OCI-LY7 (cell line): ENCODE measurements at regions not wholly inside any gene's neighbourhood (a gene's known extent, or its start where the extent isn't known, plus 50 kb on each side); places are given as distances from the start of the nearest gene placed in this dataset.

Source experiments
- BruUV-seq: library from RNA; stranded (reverse); fragments of 400-500 nt; replicated peaks from 2 replicates; lab custom pipeline; 2021; lab: Mats Ljungman, UMichigan
- CTCF ChIA-PET: fragments of 300-600 bp; sonication (Branson Sonifier 250); formaldehyde crosslinking; loops from one replicate; lab custom pipeline; 2022; ENCODE audit warnings: antibody characterized with exemption; ENCODE audit not compliant: unreplicated experiment; lab: Charles Lee
- POLR2A ChIA-PET: fragments of 300-600 bp; sonication (Branson Sonifier 250); formaldehyde crosslinking; loops from one replicate; lab custom pipeline; 2022; ENCODE audit warnings: antibody characterized with exemption; lab: Charles Lee
- DNase-seq: peaks from one replicate; pipeline ENCODE4 v3.0.0-alpha.2; 2015; ENCODE audit warnings: low spot score
- H2AFZ ChIP-seq: fragments of 200-600 bp; sonication (generic), shearing (Covaris generic); 2 replicates; pipeline ENCODE4 v1.6.1; 2014; ENCODE audit warnings: mild to moderate bottlenecking, antibody characterized with exemption, low read length, moderate library complexity
- H3K27ac ChIP-seq: fragments of 200-600 bp; sonication (generic); 2 replicates; pipeline ENCODE4 v1.5.1; 2014; ENCODE audit warnings: mixed run types, low read depth, mild to moderate bottlenecking, moderate library complexity, low read length, inconsistent platforms; ENCODE audit not compliant: poor library complexity, severe bottlenecking
- H3K36me3 ChIP-seq: fragments of 200-600 bp; sonication (generic); 2 replicates; pipeline ENCODE4 v1.6.1; 2014; ENCODE audit warnings: mild to moderate bottlenecking, antibody characterized with exemption, low read length, moderate library complexity, mixed read lengths; ENCODE audit not compliant: insufficient read depth
- H3K4me1 ChIP-seq: fragments of 200-600 bp; sonication (generic); 2 replicates; pipeline ENCODE4 v1.5.1; 2014; ENCODE audit warnings: mild to moderate bottlenecking, low read length; ENCODE audit not compliant: insufficient read depth, poor library complexity, severe bottlenecking
- H3K4me2 ChIP-seq: fragments of 200-600 bp; sonication (generic); 2 replicates; pipeline ENCODE4 v1.6.1; 2014; ENCODE audit warnings: mild to moderate bottlenecking, low read length
- H3K4me3 ChIP-seq: fragments of 200-600 bp; sonication (generic); 2 replicates; pipeline ENCODE4 v1.5.1; 2014; ENCODE audit warnings: mild to moderate bottlenecking, low read depth, low read length; ENCODE audit not compliant: poor library complexity, severe bottlenecking
- H3K79me2 ChIP-seq: fragments of 200-600 bp; sonication (generic); 2 replicates; pipeline ENCODE4 v1.6.1; 2016; ENCODE audit warnings: low read depth, mild to moderate bottlenecking, low read length, moderate library complexity, mixed read lengths; ENCODE audit not compliant: insufficient read depth
- H3K9me2 ChIP-seq: fragments of 200-600 bp; sonication (generic); 2 replicates; pipeline ENCODE4 v1.6.1; 2016; ENCODE audit warnings: mild to moderate bottlenecking, low read length, mixed read lengths; ENCODE audit not compliant: insufficient read depth
- H3K9me3 ChIP-seq: fragments of 200-600 bp; sonication (generic); 2 replicates; pipeline ENCODE4 v1.6.1; 2014; ENCODE audit warnings: mild to moderate bottlenecking, mixed run types, low read length, mixed read lengths
- H4K20me1 ChIP-seq: fragments of 200-600 bp; sonication (generic); 2 replicates; pipeline ENCODE4 v1.6.1; 2014; ENCODE audit warnings: mild to moderate bottlenecking, antibody characterized with exemption, low read length, moderate library complexity, mixed read lengths; ENCODE audit not compliant: insufficient read depth
- CTCF ChIP-seq: fragments of 200-600 bp; sonication (generic); conservative IDR thresholded peaks from 2 replicates; pipeline ENCODE4 v1.5.1; 2014; ENCODE audit warnings: mild to moderate bottlenecking, antibody characterized with exemption, low read length, moderate library complexity, mixed read lengths
- EZH2phosphoT487 ChIP-seq: fragments of 200-600 bp; sonication (generic); IDR thresholded peaks from 2 replicates; pipeline ENCODE4 v1.6.1; 2018; ENCODE audit warnings: low read depth, borderline replicate concordance, mild to moderate bottlenecking, mixed run types, antibody characterized with exemption, low read length, moderate library complexity, mixed read lengths
- intact Hi-C: fragments of 100-400 bp; cut with micrococcal nuclease; formaldehyde crosslinking; loops from one replicate; pipeline ENCODE4 v1.10.0; 2022; ENCODE audit not compliant: unreplicated experiment

GRCh38 chr5:2591777-2592453 is 159.6 kb downstream of the IRX2 start:
- no peaks in the 10 kb centered on the region for H3K4me1 ChIP-seq
- DNase-seq = no peak
- no TSS peak for BruUV-seq
- H3K79me2 ChIP-seq = no peaks in the 10 kb centered on the region
- H3K9me3 ChIP-seq = no peaks in the 10 kb centered on the region
- H4K20me1 ChIP-seq = no peaks in the 10 kb centered on the region
- ChIA-PET POLR2A (no interaction called here), CTCF (no interaction called here)
- H3K4me2 ChIP-seq = no peak overlapping the region
- H3K4me3 ChIP-seq = no peak overlapping the region
- H3K27ac ChIP-seq = no peak overlapping the region
- H3K36me3 ChIP-seq = no peaks in the 10 kb centered on the region
- no peak for TF ChIP-seq EZH2phosphoT487
- TF ChIP-seq CTCF = no peak
- H3K9me2 ChIP-seq = no peaks in the 10 kb centered on the region
- intact Hi-C loops = no loop called here
- H2AFZ ChIP-seq = no peak overlapping the region

GRCh38 chr5:2588850-2589501 is 162.5 kb downstream of the IRX2 start:
- Histone ChIP-seq H3K79me2 (no peaks in the 10 kb centered on the region), H3K36me3 (no peaks in the 10 kb centered on the region), H4K20me1 (no peaks in the 10 kb centered on the region), H3K4me1 (no peaks in the 10 kb centered on the region), H2AFZ (no peak overlapping the region), H3K4me2 (no peak overlapping the region), H3K27ac (no peak overlapping the region), H3K4me3 (no peak overlapping the region), H3K9me2 (no peaks in the 10 kb centered on the region), H3K9me3 (no peaks in the 10 kb centered on the region)
- POLR2A ChIA-PET = no interaction called here
- no peak for DNase-seq
- intact Hi-C loops = no loop called here
- TF ChIP-seq CTCF = no peak
- TF ChIP-seq EZH2phosphoT487 = no peak
- CTCF ChIA-PET = interaction anchor here (0.6 kb wide), 1 partner anchor 138 kb away, joined by 3 read pairs; no protein-coding TSS in a partner anchor
- no TSS peak for BruUV-seq
